ENCODE measurements at regions not wholly inside any gene's neighbourhood (a gene's known extent, or its start where the extent isn't known, plus 50 kb on each side); places are given as distances from the start of the nearest gene placed in this dataset.
"Not testable (repeated sequence)": the region's sequence is repeated elsewhere in the genome, so short reads cannot be mapped to it uniquely, and the experiment has no call there.

GRCh38 chr16:10317425-10318001 lies 68.3 kb upstream of the ATF7IP2 start:
- DNase-seq: no peak

DNA sequence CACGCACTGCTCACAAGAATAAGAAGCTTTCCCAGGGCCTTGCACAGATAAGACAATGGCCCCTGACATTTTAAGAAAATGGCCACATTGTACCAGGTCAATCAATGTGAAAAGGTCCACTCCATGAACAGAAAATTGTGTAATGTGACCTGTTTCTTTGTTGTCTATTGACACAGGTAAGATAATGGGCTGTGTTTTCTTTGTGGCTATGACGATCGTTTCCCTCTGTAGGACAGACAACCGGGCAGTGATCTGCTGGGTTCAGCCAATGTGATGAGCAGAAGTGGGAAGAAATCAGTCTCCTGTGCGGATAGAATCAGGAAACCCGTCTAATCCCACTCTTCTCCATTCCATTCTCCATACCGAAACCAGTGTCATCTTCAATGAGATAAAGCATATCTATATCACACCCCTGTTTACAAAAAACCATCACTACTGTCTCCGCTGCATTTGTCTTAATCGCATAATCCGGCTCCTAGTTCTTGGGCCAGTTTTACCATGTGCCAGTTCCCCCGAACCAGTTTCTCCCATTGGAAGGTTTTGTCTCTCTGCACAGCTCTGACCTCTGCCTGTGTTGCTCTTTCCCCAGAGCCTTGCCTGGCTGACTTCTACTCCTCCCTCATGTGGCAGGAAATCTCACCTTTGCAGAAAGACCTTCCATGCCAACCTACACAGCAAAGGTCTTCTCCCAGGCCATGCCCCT lies 66.9 kb upstream of the ATF7IP2 start:
- no peak for DNase-seq

- no peak for DNase-seq
Measured at GRCh38 chr16:10321407-10322387, 64.2 kb upstream of the ATF7IP2 start.

- DNase-seq: no peak
Measured at GRCh38 chr16:10322723-10323527, 62.9 kb upstream of the ATF7IP2 start.

- no peak for DNase-seq
Measured at GRCh38 chr16:10323528-10323869, 62.4 kb upstream of the ATF7IP2 start.

- no peak for DNase-seq
Measured at GRCh38 chr16:10324210-10324609, 61.7 kb upstream of the ATF7IP2 start.

- no peak for DNase-seq
Measured at GRCh38 chr16:10325783-10326543, 59.9 kb upstream of the ATF7IP2 start.

- no peak for DNase-seq
Measured at GRCh38 chr16:10326647-10327046, 59.2 kb upstream of the ATF7IP2 start.

DNA sequence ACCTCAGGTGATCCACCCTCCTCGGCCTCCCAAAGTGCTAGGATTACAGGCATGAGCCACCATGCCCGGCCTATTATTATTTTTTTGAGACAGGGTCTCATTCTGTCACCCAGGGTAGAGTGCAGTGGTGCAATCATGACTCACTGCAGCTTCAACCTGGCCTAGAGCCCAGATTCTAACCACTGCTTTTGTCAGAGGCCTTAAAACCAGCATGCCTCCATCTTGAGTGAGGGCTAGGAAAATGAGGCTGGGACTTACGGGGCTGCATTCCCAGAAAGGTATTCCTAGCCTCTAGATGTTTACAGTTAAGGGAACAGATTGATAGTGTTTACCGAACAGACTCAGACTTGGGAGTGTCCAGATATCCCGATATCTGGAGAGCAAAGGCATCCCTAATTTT lies 57.6 kb upstream of the ATF7IP2 start:
- DNase-seq: not testable (repeated sequence)

DNA sequence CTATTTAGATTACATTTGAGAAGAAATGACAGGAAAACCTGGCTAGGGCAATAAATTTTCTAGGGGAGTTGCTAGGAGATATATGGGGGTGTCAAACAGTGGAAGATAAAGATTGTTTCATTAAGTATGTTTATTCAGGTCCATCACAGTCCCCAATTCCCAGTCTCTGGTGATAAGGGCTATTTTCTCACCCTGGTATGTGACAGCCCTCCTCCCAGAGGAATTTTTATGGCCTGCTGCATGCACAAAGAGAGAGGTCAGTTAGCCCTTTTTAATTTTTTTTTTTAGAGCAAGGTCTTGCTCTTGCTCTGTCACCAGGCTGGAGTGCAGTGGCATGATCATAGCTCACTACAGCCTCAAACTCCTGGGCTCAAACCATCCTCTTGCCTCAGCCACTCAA lies 53.6 kb upstream of the ATF7IP2 start:
- no peak for DNase-seq

DNA sequence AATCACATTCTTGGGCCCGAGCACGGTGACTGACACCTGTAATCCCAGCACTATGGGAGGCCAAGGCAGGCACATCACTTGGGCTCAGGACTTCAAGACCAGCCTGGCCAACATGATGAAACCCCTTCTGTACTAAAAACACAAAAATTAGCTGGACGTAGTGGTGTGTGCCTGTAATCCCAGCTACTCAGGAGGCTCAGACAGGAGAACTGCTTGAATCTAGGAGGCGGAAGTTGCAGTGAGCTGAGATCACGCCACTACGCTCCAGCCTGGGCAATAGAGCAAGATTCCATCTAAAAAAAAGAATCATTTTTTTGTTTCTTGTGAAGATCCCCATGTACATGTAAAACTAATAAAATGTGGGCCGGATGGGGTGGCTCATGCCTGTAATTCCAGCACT lies 53.1 kb upstream of the ATF7IP2 start:
- DNase-seq: no peak

DNA sequence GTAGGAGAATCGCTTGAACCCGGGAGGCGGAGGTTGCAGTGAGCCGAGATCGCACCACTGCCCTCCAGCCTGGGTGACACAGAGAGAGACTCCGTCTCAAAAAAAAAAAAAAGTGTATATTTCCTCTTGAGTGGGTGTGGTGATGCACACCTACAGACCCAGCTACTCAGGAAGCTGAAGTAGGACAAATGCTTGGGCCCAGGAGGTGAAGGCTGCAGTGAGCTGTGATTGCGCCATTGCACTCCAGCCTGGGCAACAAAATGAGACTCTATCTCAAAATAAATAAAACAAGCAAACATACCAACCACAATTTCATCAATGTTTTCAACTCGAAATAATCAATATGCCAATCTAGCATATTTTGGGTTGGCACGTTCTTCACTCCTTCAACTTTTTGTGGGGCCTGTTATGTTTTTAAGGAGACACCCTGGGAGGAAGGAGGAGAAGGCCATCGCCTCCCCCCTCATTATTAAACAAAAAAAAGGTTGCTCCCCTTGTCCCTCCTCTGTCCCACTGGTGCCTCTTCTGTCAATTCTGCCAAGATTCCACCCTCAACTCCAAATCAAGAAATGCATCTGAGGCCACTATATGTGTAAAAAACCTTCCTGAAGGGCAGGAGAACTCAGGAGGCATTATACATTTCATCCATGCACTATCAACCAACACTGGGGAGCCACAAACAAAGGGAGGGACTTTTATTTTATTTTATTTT lies 52.4 kb upstream of the ATF7IP2 start:
- DNase-seq: no peak

GRCh38 chr16:10335681-10336080 lies 50.2 kb upstream of the ATF7IP2 start:
- DNase-seq: no peak

Measured in activated T-cell treated with anti-CD3 and anti-CD28 coated beads for 4 hours (primary cell).